ENCODE measurements at regions not wholly inside any gene's neighbourhood (a gene's known extent, or its start where the extent isn't known, plus 50 kb on each side); places are given as distances from the start of the nearest gene placed in this dataset.

DNA sequence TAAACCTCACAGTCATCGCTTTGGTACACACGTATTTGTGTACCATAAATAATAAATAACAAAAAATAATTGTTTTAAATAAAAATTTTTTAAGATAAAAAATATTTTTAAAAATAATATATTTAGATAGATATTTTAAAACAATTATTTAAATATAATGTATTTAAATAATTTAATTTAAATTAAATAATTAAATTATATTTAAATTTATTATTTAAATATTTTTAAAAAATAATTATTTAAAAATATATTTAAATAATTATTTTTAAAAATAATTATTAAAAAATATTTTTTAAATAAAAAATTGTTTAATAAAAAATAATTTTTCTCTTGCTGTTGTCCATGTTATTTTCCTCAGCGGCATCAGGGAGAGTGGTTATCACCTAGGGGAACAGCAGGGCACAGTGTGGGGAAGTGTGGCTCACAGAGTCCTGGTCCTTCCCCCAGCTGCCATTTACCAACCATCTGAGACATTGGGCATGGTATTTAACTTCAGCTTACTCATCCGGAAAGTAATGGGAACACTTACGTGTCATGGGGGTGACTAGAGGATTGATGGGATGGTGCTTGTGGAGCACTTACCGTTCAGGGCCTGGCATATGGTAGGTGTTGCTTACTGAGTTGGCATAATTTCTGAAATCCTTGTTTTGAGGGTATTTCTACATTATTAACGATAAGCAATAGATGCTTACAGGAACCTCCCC lies 92.9 kb upstream of the TSPAN2 start:
- H3K36me3 Mint-ChIP-seq (ENCODE audit: low read depth), result no peaks in the 10 kb centered on the region
- no peak overlapping the region for H3K4me3 Mint-ChIP-seq
- H3K9me3 Mint-ChIP-seq, result no peaks in the 10 kb centered on the region
- peaks cover 4% of the 10 kb centered on the region for H3K4me1 Mint-ChIP-seq (ENCODE audit: low read depth)
- H3K27me3 Mint-ChIP-seq (ENCODE audit: low read depth), result no peaks in the 10 kb centered on the region
- DNase-seq (ENCODE audit: low spot score), result no peak
- no peak overlapping the region for H3K27ac Mint-ChIP-seq

DNA sequence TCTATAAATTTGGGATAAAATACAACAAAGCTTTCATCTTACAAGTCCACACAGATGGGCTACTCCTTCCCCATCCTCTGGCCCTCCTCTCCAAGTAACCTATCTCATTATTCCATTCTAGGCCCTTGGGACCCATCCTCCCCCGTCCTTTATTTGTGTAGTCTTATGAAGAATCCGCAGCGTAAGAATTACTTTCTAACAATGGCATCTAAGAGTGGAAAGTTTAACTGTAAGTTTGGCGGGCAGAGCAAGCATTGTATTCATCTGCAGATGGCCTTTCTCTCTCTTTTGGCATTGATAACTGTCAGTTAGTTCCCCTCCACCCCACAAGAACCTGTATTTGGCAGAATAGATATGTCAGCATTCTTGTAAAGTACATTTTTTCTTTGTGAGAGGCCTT lies 91.9 kb upstream of the TSPAN2 start:
- Mint-ChIP-seq H3K9me3 (no peaks in the 10 kb centered on the region), H3K4me1 (ENCODE audit: low read depth) (peaks cover 4% of the 10 kb centered on the region), H3K27me3 (ENCODE audit: low read depth) (no peaks in the 10 kb centered on the region), H3K27ac (no peak overlapping the region), H3K36me3 (ENCODE audit: low read depth) (no peaks in the 10 kb centered on the region), H3K4me3 (no peak overlapping the region)
- DNase-seq (ENCODE audit: low spot score), result no peak

DNA sequence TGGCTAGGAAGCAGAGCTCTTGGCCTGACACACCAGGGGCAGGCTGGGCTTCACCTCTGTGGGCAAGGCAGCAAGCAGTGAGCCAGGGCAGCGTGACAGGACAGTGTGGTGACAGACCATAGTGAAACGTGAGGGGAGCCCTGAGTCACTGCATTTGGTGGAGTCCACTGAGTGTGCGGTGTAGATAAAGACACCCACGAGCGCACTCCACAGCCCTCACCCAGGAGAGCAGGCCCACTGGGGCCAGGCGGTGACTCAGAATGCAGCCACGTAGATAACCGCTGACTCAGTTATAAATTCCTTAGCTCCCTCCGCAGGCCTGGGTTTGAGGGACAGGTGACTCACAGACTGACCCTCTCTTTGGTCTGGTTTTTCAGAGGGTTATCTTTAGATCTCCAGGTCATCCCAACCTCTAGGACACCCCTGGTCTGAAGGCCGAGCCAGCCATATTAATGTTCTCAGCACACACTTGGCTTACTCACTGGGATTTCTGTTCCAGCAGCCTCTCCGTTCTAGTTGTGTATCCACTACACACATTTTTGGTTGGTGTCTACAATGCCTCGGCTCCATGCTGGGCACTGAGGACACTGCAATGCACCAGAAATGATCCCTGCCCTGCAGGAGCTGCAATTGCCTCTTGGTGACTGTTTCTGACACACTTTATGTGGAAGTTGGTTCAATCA lies 90.2 kb upstream of the TSPAN2 start:
- Mint-ChIP-seq H3K27me3 (ENCODE audit: low read depth) (no peaks in the 10 kb centered on the region), H3K4me3 (no peak overlapping the region), H3K27ac (no peak overlapping the region), H3K36me3 (ENCODE audit: low read depth) (no peaks in the 10 kb centered on the region), H3K9me3 (no peaks in the 10 kb centered on the region), H3K4me1 (ENCODE audit: low read depth) (no peaks in the 10 kb centered on the region)
- DNase-seq (ENCODE audit: low spot score), result peak; percentile 11

DNA sequence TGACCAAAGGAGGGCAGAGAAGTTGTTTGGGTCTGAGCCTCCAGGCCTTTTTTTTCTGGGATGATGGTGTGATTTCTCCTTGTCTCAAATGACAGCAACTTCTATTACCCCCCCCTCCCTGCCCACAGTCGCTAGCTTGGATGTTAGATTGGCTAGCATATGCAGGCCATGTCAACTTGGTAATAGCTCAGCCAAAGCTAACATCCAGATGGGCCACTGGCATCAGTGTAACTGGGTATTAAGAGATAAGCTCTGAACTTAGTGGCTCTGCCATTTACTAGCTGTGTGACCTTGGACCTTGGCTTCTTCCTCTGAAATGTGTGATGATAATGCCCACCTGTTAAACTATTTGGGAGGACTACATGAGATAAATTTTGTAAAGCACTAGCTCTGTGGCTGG lies 86.9 kb upstream of the TSPAN2 start:
- Mint-ChIP-seq H3K36me3 (ENCODE audit: low read depth) (no peaks in the 10 kb centered on the region), H3K4me3 (no peak overlapping the region), H3K27ac (no peak overlapping the region), H3K27me3 (ENCODE audit: low read depth) (no peaks in the 10 kb centered on the region), H3K4me1 (ENCODE audit: low read depth) (no peaks in the 10 kb centered on the region), H3K9me3 (no peaks in the 10 kb centered on the region)
- DNase-seq (ENCODE audit: low spot score), result no peak

DNA sequence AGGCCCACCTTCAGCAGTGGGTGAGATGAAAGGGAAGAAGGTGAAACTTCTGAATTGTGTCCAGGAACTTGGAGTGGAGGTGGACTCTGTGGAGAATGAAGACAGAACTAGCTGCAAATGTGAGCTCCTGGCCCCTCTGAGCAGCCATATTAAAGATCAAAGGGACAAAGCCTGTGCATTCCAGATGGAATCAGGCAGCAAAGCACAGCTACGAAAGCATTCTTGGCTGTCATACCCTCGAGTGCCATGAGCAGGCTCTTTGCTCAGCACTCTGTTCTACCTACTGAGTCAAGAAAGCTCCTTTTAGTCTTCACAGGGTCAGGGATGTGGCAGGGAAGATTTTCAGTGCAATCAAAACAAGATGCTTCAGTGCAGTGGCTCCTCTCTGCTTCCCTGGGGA lies 86.3 kb upstream of the TSPAN2 start:
- DNase-seq (ENCODE audit: low spot score), result no peak

DNA sequence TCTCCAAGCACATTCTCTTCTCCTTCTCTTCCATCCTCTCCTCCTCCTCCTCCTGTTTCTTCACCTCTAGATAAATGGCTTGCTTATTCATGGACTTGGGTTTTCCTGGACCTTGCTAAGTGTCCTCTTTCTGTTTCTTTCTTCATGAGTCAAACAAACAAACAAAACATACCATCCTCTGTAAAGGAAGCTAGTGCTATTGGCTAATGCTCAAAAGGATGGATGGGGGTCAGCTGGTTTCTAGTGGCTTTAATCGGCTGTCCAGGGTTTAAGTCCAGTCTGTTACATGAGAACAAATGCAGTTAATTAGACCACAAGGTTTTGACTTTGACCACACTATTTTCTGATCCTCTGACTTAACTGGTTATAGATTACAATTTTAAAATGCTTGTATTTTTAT lies 83.8 kb upstream of the TSPAN2 start:
- no peak for DNase-seq (ENCODE audit: low spot score)
- H3K9me3 Mint-ChIP-seq, result no peaks in the 10 kb centered on the region
- H3K36me3 Mint-ChIP-seq (ENCODE audit: low read depth), result no peaks in the 10 kb centered on the region
- no peak overlapping the region for H3K4me3 Mint-ChIP-seq
- peaks cover 3% of the 10 kb centered on the region for H3K27me3 Mint-ChIP-seq (ENCODE audit: low read depth)
- no peaks in the 10 kb centered on the region for H3K4me1 Mint-ChIP-seq (ENCODE audit: low read depth)
- H3K27ac Mint-ChIP-seq, result no peak overlapping the region

More for the DNA sequence above, 86.3 kb upstream of the TSPAN2 start:
- no peak overlapping the region for H3K27ac Mint-ChIP-seq
- H3K4me1 Mint-ChIP-seq (ENCODE audit: low read depth), result no peaks in the 10 kb centered on the region
- no peaks in the 10 kb centered on the region for H3K27me3 Mint-ChIP-seq (ENCODE audit: low read depth)
- no peaks in the 10 kb centered on the region for H3K9me3 Mint-ChIP-seq
- no peaks in the 10 kb centered on the region for H3K36me3 Mint-ChIP-seq (ENCODE audit: low read depth)
- no peak overlapping the region for H3K4me3 Mint-ChIP-seq

DNA sequence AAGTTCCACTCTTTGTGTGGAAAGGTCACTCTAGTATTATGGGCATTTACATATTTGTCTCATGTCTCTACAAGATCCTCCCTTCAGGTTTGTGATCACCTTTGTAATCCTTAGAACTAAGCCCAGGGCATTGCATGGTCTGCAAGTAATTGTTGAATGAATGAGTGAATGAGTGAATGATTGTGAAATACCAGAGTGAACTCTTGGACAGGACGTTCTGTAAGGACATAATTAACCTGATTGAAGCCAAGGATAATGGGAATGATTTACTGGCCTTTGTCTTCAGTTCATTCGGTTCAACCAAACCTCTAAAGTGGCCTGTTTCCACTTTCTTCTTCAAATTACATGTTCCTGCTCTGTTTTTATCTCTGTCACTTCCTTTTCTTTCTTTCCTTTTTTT lies 83.0 kb upstream of the TSPAN2 start:
- H3K4me1 Mint-ChIP-seq (ENCODE audit: low read depth), result no peaks in the 10 kb centered on the region
- H3K4me3 Mint-ChIP-seq, result no peak overlapping the region
- H3K27me3 Mint-ChIP-seq (ENCODE audit: low read depth), result peaks cover 3% of the 10 kb centered on the region
- H3K27ac Mint-ChIP-seq, result no peak overlapping the region
- no peaks in the 10 kb centered on the region for H3K9me3 Mint-ChIP-seq
- no peaks in the 10 kb centered on the region for H3K36me3 Mint-ChIP-seq (ENCODE audit: low read depth)
- DNase-seq (ENCODE audit: low spot score), result no peak

DNA sequence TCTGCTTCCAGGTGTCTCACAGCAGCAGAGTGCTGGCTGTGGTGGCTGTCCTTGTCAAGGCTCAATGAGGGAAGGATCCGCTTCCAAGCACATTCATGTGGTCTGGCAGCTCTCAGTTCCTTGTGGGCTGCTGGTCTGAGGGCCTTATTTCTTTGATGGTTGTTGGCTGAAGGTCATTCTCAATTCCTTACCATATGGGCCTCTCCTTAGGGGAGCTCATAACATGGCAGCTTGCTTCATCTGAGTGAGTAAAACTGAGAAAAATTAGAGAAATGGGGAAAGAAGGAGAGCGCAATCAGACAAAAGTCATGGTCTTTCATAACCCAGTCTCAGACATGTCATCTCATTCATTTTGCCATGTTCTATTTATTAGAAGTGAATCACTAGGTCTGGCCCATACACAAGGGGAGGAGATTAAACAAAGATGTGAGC lies 81.7 kb upstream of the TSPAN2 start:
- H3K9me3 Mint-ChIP-seq, result no peaks in the 10 kb centered on the region
- no peak overlapping the region for H3K4me3 Mint-ChIP-seq
- peaks cover 6% of the 10 kb centered on the region for H3K27me3 Mint-ChIP-seq (ENCODE audit: low read depth)
- H3K4me1 Mint-ChIP-seq (ENCODE audit: low read depth), result no peaks in the 10 kb centered on the region
- no peak overlapping the region for H3K27ac Mint-ChIP-seq
- H3K36me3 Mint-ChIP-seq (ENCODE audit: low read depth), result no peaks in the 10 kb centered on the region
- no peak for DNase-seq (ENCODE audit: low spot score)

DNA sequence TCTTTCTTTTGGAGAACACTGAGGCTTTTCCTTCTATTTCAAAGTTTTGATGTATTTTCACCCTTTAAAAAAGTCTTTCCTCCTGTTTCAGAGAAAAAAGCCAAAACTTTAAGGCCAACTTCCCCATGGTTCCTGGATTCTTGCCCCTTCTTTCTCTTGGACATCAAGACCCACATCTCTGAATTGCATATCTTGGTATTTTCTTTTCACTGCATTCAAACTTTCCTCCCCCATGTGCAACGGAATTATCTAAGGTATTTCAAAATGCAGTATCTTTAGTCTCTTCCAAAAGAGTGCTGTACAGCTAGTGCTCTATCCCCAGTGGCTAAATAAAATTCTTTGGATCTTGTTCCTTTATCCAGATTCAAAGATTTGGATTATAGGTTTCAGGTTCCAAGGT lies 81.1 kb upstream of the TSPAN2 start:
- Mint-ChIP-seq H3K9me3 (no peaks in the 10 kb centered on the region), H3K27me3 (ENCODE audit: low read depth) (peaks cover 8% of the 10 kb centered on the region), H3K27ac (no peak overlapping the region), H3K4me1 (ENCODE audit: low read depth) (no peaks in the 10 kb centered on the region), H3K36me3 (ENCODE audit: low read depth) (no peaks in the 10 kb centered on the region), H3K4me3 (no peak overlapping the region)
- DNase-seq (ENCODE audit: low spot score), result no peak

DNA sequence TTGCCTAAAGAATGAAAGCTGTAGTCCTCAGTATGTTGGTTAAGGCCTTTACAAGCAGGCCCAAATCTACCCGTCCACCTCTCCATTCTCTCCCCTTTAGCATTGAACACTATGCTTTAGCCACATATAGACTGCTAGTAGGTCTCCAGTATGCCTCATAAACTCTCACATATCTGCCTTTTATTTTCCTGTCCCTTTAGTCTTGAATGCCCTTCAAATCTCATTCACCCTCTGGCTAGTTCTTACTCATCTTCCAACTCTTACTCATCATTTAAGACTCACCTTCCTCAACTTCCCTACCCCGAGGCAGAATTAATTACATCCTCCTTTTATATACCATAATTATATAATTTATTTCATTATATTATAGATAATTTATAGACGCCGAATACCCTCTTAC lies 78.7 kb upstream of the TSPAN2 start:
- no peak overlapping the region for H3K27ac Mint-ChIP-seq
- DNase-seq (ENCODE audit: low spot score), result no peak

DNA sequence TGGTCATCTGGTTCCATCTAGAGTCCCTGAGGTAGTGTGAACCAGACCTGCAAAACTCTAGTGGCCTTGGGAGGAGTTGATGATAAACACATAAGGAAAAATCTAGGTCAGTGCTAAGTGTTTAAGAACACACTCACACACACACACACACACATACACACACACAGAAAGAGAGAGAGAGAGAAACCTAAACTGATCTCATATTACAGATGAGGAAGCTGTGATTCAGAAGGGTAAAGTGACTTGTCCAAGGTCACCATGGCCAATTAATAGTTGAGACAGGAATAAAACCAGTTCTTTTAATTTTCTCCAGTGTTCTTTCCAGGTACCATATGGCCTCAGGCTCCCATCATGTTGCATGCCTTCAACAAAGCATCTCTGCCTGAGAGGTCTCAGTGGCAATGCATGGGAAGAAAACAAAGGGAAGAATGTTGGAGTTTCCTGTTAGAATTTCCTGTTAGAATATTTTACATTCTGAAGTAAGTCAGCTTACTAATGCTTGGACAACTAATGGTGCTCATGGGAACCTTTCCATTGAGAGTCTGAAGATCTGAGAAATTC lies 77.3 kb upstream of the TSPAN2 start:
- DNase-seq (ENCODE audit: low spot score), result no peak
- Mint-ChIP-seq H3K36me3 (ENCODE audit: low read depth) (no peaks in the 10 kb centered on the region), H3K27ac (no peak overlapping the region), H3K9me3 (no peaks in the 10 kb centered on the region), H3K27me3 (ENCODE audit: low read depth) (peaks cover 16% of the 10 kb centered on the region), H3K4me3 (no peak overlapping the region), H3K4me1 (ENCODE audit: low read depth) (no peaks in the 10 kb centered on the region)

More for the DNA sequence above, 78.7 kb upstream of the TSPAN2 start:
- no peaks in the 10 kb centered on the region for H3K9me3 Mint-ChIP-seq
- peaks cover 16% of the 10 kb centered on the region for H3K27me3 Mint-ChIP-seq (ENCODE audit: low read depth)
- H3K4me3 Mint-ChIP-seq, result no peak overlapping the region
- no peaks in the 10 kb centered on the region for H3K4me1 Mint-ChIP-seq (ENCODE audit: low read depth)
- no peaks in the 10 kb centered on the region for H3K36me3 Mint-ChIP-seq (ENCODE audit: low read depth)

DNA sequence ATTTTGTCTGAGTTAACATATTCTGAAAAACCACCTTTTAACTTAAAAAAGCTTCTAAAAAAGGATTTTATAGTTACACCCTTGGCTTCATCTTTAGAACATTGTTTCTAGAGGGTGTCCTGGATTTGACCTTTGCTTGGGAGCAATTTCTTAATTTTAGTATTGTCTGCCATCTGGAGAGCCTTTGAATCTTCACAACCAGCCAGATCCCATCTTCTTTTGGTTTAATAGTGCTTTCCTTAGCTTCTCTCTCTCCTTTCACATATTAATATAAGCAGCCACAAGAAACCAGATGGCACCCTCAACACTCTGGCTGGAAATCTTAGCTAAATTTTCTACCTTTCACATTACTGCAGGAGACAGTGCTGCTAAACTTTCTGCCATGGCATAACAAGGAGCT lies 76.5 kb upstream of the TSPAN2 start:
- Mint-ChIP-seq H3K36me3 (ENCODE audit: low read depth) (no peaks in the 10 kb centered on the region), H3K9me3 (no peaks in the 10 kb centered on the region), H3K27ac (no peak overlapping the region), H3K27me3 (ENCODE audit: low read depth) (peaks cover 16% of the 10 kb centered on the region), H3K4me3 (no peak overlapping the region), H3K4me1 (ENCODE audit: low read depth) (no peaks in the 10 kb centered on the region)
- no peak for DNase-seq (ENCODE audit: low spot score)

DNA sequence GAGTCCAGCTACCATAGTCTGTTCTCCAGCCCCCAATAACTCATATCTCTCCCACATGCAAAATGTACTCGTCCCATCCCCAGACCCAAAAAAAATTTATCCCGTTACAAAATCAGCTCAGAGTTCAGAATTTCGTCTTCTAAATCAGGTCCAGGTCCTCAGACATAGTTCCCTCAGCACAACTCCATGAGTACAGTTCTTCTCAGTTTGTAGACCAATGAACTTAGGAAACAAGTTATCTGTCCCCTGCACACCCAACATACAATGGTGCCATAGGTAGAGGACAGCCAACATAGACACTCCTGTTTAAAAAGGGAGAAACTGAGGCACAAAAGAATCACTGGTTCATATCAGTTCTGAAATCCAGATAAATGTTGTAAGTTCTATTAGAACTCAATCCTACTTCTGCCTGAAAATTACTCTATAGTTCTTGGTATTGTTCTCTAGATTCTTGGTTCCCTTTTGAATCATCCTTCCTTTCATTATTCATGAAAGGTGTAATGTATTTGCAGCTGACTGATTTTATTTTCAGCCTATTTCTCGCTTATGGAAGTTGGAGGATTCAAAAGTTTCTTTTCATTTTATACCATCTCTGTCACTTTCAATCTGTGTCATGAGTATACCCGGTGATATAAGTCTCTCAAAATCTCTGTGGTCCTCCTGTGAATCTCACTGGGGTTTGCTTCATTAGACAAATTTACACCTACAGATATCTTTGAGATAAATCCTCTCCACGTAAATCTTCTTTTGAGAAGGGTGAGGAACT lies 75.8 kb upstream of the TSPAN2 start:
- no peak for DNase-seq (ENCODE audit: low spot score)
- Mint-ChIP-seq H3K4me1 (ENCODE audit: low read depth) (no peaks in the 10 kb centered on the region), H3K27ac (no peak overlapping the region), H3K27me3 (ENCODE audit: low read depth) (peaks cover 16% of the 10 kb centered on the region), H3K9me3 (no peaks in the 10 kb centered on the region), H3K4me3 (no peak overlapping the region), H3K36me3 (ENCODE audit: low read depth) (no peaks in the 10 kb centered on the region)

DNA sequence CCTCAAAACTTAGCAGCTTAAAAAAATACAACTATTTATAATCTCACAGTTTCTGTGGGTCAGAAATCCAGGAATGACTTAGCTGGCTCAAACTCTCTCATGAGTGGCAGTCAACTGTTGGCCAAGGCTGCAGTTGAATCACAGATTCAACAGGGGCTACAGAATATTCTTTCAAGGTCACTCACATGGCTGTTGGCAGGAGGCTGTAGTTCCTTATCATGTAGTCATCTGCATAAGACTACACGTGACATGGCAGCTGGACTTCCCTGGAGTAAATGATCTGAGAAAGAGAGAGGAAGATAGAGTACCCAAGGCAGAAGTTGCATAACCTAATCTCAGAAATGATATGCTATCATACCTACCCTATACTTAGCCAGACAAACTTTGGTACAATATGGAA lies 75.2 kb upstream of the TSPAN2 start:
- Mint-ChIP-seq H3K27ac (no peak overlapping the region), H3K4me3 (no peak overlapping the region), H3K36me3 (ENCODE audit: low read depth) (no peaks in the 10 kb centered on the region), H3K27me3 (ENCODE audit: low read depth) (peaks cover 12% of the 10 kb centered on the region), H3K4me1 (ENCODE audit: low read depth) (no peaks in the 10 kb centered on the region), H3K9me3 (no peaks in the 10 kb centered on the region)
- no peak for DNase-seq (ENCODE audit: low spot score)

All from T-helper 2 cell treated with Interferon-gamma antibody and Interleukin-4, amounts not matched to agents 5 μg/mL and 100 μg/mL, for 36 hours (primary cell).